SU-DHL-6 (cell line): ENCODE measurements at regions not wholly inside any gene's neighbourhood (a gene's known extent, or its start where the extent isn't known, plus 50 kb on each side); places are given as distances from the start of the nearest gene placed in this dataset.

Experiments
- H2AFZ ChIP-seq: fragments of 200-600 bp; sonication (generic); 2 replicates; pipeline ENCODE4 v1.6.1; 2014; ENCODE audit warnings: low read depth, mild to moderate bottlenecking, moderate library complexity, mixed read lengths, antibody characterized with exemption, low read length; ENCODE audit not compliant: severe bottlenecking
- H3F3A ChIP-seq: fragments of 200-600 bp; shearing (Covaris generic); 2 replicates; pipeline ENCODE4 v1.6.0; 2016; ENCODE audit warnings: antibody characterized with exemption, mild to moderate bottlenecking; ENCODE audit not compliant: insufficient read depth
- H3K27ac ChIP-seq: fragments of 200-600 bp; sonication (generic); 2 replicates; pipeline ENCODE4 v1.5.1; 2016; ENCODE audit warnings: low read depth, mild to moderate bottlenecking, low read length, moderate library complexity, mixed read lengths
- H3K27me3 ChIP-seq: fragments of 200-600 bp; sonication (generic), shearing (Covaris generic); 2 replicates; pipeline ENCODE4 v1.6.0; 2014; ENCODE audit warnings: mild to moderate bottlenecking, low read length
- H3K36me3 ChIP-seq: fragments of 200-600 bp; sonication (generic); 2 replicates; pipeline ENCODE4 v1.6.1; 2014; ENCODE audit warnings: mild to moderate bottlenecking, low read length, mixed read lengths
- H3K4me2 ChIP-seq: fragments of 300-600, 200-600 bp; shearing (Covaris generic), sonication (generic); 2 replicates; pipeline ENCODE4 v1.6.0; 2014; ENCODE audit warnings: low read length, low read depth, mild to moderate bottlenecking; ENCODE audit not compliant: poor library complexity, severe bottlenecking
- H3K4me3 ChIP-seq: fragments of 200-600 bp; sonication (generic); 2 replicates; pipeline ENCODE4 v1.5.1; 2014; ENCODE audit warnings: antibody characterized with exemption, low read length, mild to moderate bottlenecking, mixed read lengths; ENCODE audit not compliant: insufficient read depth, poor library complexity, severe bottlenecking
- H3K79me2 ChIP-seq: fragments of 200-600 bp; sonication (generic); 2 replicates; pipeline ENCODE4 v1.6.1; 2014; ENCODE audit warnings: mild to moderate bottlenecking, low read length, moderate library complexity; ENCODE audit not compliant: insufficient read depth
- H3K9ac ChIP-seq: fragments of 200-600 bp; sonication (generic); 2 replicates; pipeline ENCODE4 v1.7.0; 2014; ENCODE audit warnings: mild to moderate bottlenecking, low read length
- H3K9me2 ChIP-seq: fragments of 200-600 bp; sonication (generic); replicated peaks from 2 replicates; pipeline ENCODE4 v1.6.1; 2014; ENCODE audit warnings: low read length; ENCODE audit not compliant: insufficient read depth
- H3K9me3 ChIP-seq: fragments of 200-600 bp; sonication (generic); 2 replicates; pipeline ENCODE4 v1.6.1; 2014; ENCODE audit warnings: low read length, mixed read lengths; ENCODE audit not compliant: insufficient read depth
- H4K20me1 ChIP-seq: fragments of 200-600 bp; sonication (generic); 2 replicates; pipeline ENCODE4 v1.6.1; 2014; ENCODE audit warnings: low read depth, mild to moderate bottlenecking, antibody characterized with exemption, low read length, moderate library complexity, mixed read lengths
- EZH2phosphoT487 ChIP-seq: fragments of 200-600 bp; sonication (generic), shearing (Covaris generic); conservative IDR thresholded peaks from 2 replicates; pipeline ENCODE4 v1.6.1; 2018; ENCODE audit warnings: mild to moderate bottlenecking, antibody characterized with exemption, low read length, moderate library complexity, mixed read lengths
- TF ChIP-seq, protein P1 (sequence below): fragments of 200-600 bp; sonication (generic); IDR thresholded peaks from one replicate; pipeline ENCODE4 v1.5.1; 2017; ENCODE audit warnings: antibody characterized with exemption, mild to moderate bottlenecking, low read length, moderate library complexity; ENCODE audit not compliant: insufficient read depth, poor library complexity, severe bottlenecking

DNA sequence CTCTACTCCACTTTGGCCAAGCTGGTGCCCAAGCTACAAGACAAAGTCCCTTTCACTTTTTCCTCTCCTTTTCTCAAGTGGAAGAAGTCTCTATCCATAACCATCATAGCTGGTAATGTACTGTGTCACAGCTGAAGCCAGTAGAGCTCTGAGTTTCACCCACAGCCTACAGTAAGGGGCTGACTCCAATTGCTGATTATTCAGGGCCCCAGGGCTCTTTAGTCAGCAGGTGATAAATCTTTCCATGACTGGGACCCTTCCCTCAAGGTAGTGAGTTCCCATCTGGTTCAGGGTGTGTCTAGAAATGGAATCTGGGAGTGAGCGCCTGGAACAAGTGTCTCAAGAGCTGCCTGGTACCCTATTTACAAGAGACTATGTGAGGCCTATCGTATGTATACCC is 436.0 kb upstream of the CA10 start:
- Histone ChIP-seq H3K9ac (no peak overlapping the region), H3K36me3 (no peaks in the 10 kb centered on the region), H3K27ac (no peak overlapping the region), H4K20me1 (no peaks in the 10 kb centered on the region), H3K79me2 (no peaks in the 10 kb centered on the region), H3K9me3 (no peaks in the 10 kb centered on the region), H3K9me2 (no peaks in the 10 kb centered on the region), H3K4me2 (no peak overlapping the region), H3F3A (no peaks in the 10 kb centered on the region), H3K4me3 (no peak overlapping the region), H2AFZ (no peak overlapping the region), H3K27me3 (no peaks in the 10 kb centered on the region)
- no peak for TF ChIP-seq EZH2phosphoT487
- TF ChIP-seq, protein P1, sequence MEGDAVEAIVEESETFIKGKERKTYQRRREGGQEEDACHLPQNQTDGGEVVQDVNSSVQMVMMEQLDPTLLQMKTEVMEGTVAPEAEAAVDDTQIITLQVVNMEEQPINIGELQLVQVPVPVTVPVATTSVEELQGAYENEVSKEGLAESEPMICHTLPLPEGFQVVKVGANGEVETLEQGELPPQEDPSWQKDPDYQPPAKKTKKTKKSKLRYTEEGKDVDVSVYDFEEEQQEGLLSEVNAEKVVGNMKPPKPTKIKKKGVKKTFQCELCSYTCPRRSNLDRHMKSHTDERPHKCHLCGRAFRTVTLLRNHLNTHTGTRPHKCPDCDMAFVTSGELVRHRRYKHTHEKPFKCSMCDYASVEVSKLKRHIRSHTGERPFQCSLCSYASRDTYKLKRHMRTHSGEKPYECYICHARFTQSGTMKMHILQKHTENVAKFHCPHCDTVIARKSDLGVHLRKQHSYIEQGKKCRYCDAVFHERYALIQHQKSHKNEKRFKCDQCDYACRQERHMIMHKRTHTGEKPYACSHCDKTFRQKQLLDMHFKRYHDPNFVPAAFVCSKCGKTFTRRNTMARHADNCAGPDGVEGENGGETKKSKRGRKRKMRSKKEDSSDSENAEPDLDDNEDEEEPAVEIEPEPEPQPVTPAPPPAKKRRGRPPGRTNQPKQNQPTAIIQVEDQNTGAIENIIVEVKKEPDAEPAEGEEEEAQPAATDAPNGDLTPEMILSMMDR: no peak

DNA sequence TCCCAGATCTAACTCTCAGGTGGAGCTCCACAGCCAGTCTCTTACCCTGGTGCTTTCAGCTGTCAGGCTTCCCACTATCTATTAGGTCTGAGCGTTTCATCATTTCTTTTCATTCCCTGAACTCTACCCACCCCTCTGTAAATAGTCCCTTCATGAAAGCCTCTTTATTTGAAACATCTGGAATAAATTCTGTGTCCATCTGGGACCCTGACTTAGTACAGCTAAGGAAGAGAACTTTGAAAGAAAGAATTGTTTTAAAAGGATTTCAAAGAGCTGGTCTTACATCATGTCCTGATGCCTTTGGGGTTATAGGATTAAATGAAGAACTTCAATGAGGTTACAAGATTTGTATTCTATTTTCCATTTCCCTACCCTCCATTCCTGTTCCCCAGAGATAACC is 388.5 kb upstream of the CA10 start:
- Histone ChIP-seq H3K9ac (no peak overlapping the region), H4K20me1 (no peaks in the 10 kb centered on the region), H2AFZ (no peak overlapping the region), H3K4me2 (no peak overlapping the region), H3K79me2 (no peaks in the 10 kb centered on the region), H3K27me3 (no peaks in the 10 kb centered on the region), H3K9me2 (0 out of 2 replicates have a peak, but pooled peaks cover 3% of the 10 kb centered on the region), H3K36me3 (no peaks in the 10 kb centered on the region), H3K4me3 (no peak overlapping the region), H3F3A (no peaks in the 10 kb centered on the region), H3K9me3 (no peaks in the 10 kb centered on the region), H3K27ac (no peak overlapping the region)
- TF ChIP-seq EZH2phosphoT487: no peak
- TF ChIP-seq, protein P1: no peak

DNA sequence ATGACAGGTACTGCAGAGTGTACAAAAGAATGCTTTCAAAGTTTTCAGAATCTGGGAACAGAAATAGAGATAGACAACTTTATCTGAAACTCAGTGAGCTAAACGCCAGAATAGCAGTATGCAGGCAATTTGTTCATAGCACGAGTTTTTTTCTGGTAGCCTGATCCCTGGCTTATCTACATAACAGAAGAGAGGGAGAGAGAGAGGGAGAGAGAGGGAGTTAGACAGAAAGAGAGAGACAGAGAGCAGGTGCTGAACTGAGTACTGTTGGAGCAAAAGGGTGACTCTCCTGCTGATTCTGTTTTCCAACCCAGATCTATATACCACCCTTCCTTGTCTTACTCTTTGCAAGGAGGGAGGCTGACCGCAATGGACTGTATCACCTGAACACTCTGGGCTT is 388.0 kb upstream of the CA10 start:
- Histone ChIP-seq H3K9ac (no peak overlapping the region), H4K20me1 (no peaks in the 10 kb centered on the region), H3K36me3 (no peaks in the 10 kb centered on the region), H3K27ac (no peak overlapping the region), H3K9me2 (0 out of 2 replicates have a peak, but pooled peaks cover 3% of the 10 kb centered on the region), H3K79me2 (no peaks in the 10 kb centered on the region), H2AFZ (no peak overlapping the region), H3K27me3 (no peaks in the 10 kb centered on the region), H3K4me3 (no peak overlapping the region), H3F3A (no peaks in the 10 kb centered on the region), H3K4me2 (no peak overlapping the region), H3K9me3 (no peaks in the 10 kb centered on the region)
- TF ChIP-seq EZH2phosphoT487: no peak
- TF ChIP-seq, protein P1: no peak
